ENCODE measurements at regions not wholly inside any gene's neighbourhood (a gene's known extent, or its start where the extent isn't known, plus 50 kb on each side); places are given as distances from the start of the nearest gene placed in this dataset.
A peak's percentile ranks its signal among the peaks of the same experiment; 100 is the strongest.

GRCh38 chr9:90018688-90019087 lies 413.9 kb downstream of the GADD45G start:
- Mint-ChIP-seq H3K27ac (no peak overlapping the region), H3K9me3 (no peaks in the 10 kb centered on the region), H3K36me3 (peaks cover 0 to 5% of the 10 kb centered on the region in 2 donors)
- ATAC-seq, result no peak
- DNase-seq (ENCODE audit: low spot score in 2 of 2), result no peak

GRCh38 chr9:90019626-90020025 lies 414.8 kb downstream of the GADD45G start:
- ATAC-seq (no peak), DNase-seq (ENCODE audit: low spot score in 2 of 2) (no peak)
- Mint-ChIP-seq H3K27ac (no peak overlapping the region), H3K36me3 (peaks cover 0 to 5% of the 10 kb centered on the region in 2 donors), H3K9me3 (no peaks in the 10 kb centered on the region)

GRCh38 chr9:90020276-90020871 lies 415.6 kb downstream of the GADD45G start:
- DNase-seq (ENCODE audit: low spot score in 2 of 2) (no peak), ATAC-seq (no peak)
- H3K9me3 Mint-ChIP-seq, result no peaks in the 10 kb centered on the region
- H3K27ac Mint-ChIP-seq, result no peak overlapping the region
- H3K36me3 Mint-ChIP-seq, result peaks cover 0 to 5% of the 10 kb centered on the region in 2 donors

- H3K36me3 Mint-ChIP-seq, result peaks cover 0 to 5% of the 10 kb centered on the region in 2 donors
Measured at GRCh38 chr9:90021216-90021906, 416.5 kb downstream of the GADD45G start.

GRCh38 chr9:90022474-90022873 lies 417.7 kb downstream of the GADD45G start:
- DNase-seq (ENCODE audit: low spot score in 2 of 2) (no peak), ATAC-seq (peak; percentile 31 to 61)

More at GRCh38 chr9:90021216-90021906, 416.5 kb downstream of the GADD45G start:
- H3K9me3 Mint-ChIP-seq, result no peaks in the 10 kb centered on the region
- no peak for DNase-seq (ENCODE audit: low spot score in 2 of 2)
- H3K27ac Mint-ChIP-seq, result no peak overlapping the region
- ATAC-seq, result no peak

GRCh38 chr9:90023861-90024260 lies 419.0 kb downstream of the GADD45G start:
- H3K36me3 Mint-ChIP-seq, result peaks cover 0 to 5% of the 10 kb centered on the region in 2 donors
- DNase-seq (ENCODE audit: low spot score in 2 of 2) (no peak), ATAC-seq (no peak)
- no peaks in the 10 kb centered on the region for H3K9me3 Mint-ChIP-seq
- H3K27ac Mint-ChIP-seq, result no peak overlapping the region

More at GRCh38 chr9:90022474-90022873, 417.7 kb downstream of the GADD45G start:
- Mint-ChIP-seq H3K9me3 (no peaks in the 10 kb centered on the region), H3K36me3 (peaks cover 0 to 5% of the 10 kb centered on the region in 2 donors), H3K27ac (no peak overlapping the region)

- no peak for ATAC-seq
- Mint-ChIP-seq H3K9me3 (no peaks in the 10 kb centered on the region), H3K36me3 (peaks cover 0 to 5% of the 10 kb centered on the region in 2 donors), H3K27ac (no peak overlapping the region)
- DNase-seq (ENCODE audit: low spot score in 2 of 2), result no peak
Measured at GRCh38 chr9:90024409-90024808, 419.6 kb downstream of the GADD45G start.

GRCh38 chr9:90024823-90025222 lies 420.0 kb downstream of the GADD45G start:
- H3K9me3 Mint-ChIP-seq, result no peaks in the 10 kb centered on the region
- DNase-seq (ENCODE audit: low spot score in 2 of 2), result no peak
- peaks cover 0 to 5% of the 10 kb centered on the region in 2 donors for H3K36me3 Mint-ChIP-seq
- ATAC-seq, result no peak
- no peak overlapping the region for H3K27ac Mint-ChIP-seq

- ATAC-seq (no peak), DNase-seq (ENCODE audit: low spot score in 2 of 2) (no peak)
- peaks cover 0 to 5% of the 10 kb centered on the region in 2 donors for H3K36me3 Mint-ChIP-seq
- no peaks in the 10 kb centered on the region for H3K9me3 Mint-ChIP-seq
- H3K27ac Mint-ChIP-seq, result no peak overlapping the region
Measured at GRCh38 chr9:90025816-90026215, 421.0 kb downstream of the GADD45G start.

GRCh38 chr9:90027296-90027790 lies 422.5 kb downstream of the GADD45G start:
- no peak for DNase-seq (ENCODE audit: low spot score in 2 of 2)
- Mint-ChIP-seq H3K27ac (no peak overlapping the region), H3K9me3 (no peaks in the 10 kb centered on the region)

GRCh38 chr9:90029386-90029785 lies 424.6 kb downstream of the GADD45G start:
- H3K27ac Mint-ChIP-seq, result no peak overlapping the region
- H3K9me3 Mint-ChIP-seq, result no peaks in the 10 kb centered on the region
- no peaks in the 10 kb centered on the region for H3K36me3 Mint-ChIP-seq
- DNase-seq (ENCODE audit: low spot score in 2 of 2) (no peak), ATAC-seq (no peak)

More at GRCh38 chr9:90027296-90027790, 422.5 kb downstream of the GADD45G start:
- H3K36me3 Mint-ChIP-seq, result peaks cover 0 to 5% of the 10 kb centered on the region in 2 donors
- ATAC-seq, result no peak

- DNase-seq (ENCODE audit: low spot score in 2 of 2), result no peak
Measured at GRCh38 chr9:90029996-90030395, 425.2 kb downstream of the GADD45G start.

GRCh38 chr9:90032296-90033027 lies 427.6 kb downstream of the GADD45G start:
- DNase-seq (ENCODE audit: low spot score in 2 of 2) (no peak), ATAC-seq (no peak)
- no peak overlapping the region for H3K27ac Mint-ChIP-seq
- H3K9me3 Mint-ChIP-seq, result no peaks in the 10 kb centered on the region
- H3K36me3 Mint-ChIP-seq, result no peaks in the 10 kb centered on the region

More at GRCh38 chr9:90029996-90030395, 425.2 kb downstream of the GADD45G start:
- H3K27ac Mint-ChIP-seq, result no peak overlapping the region
- no peaks in the 10 kb centered on the region for H3K36me3 Mint-ChIP-seq
- no peaks in the 10 kb centered on the region for H3K9me3 Mint-ChIP-seq
- no peak for ATAC-seq

GRCh38 chr9:90033028-90033650 lies 428.3 kb downstream of the GADD45G start:
- ATAC-seq (no peak), DNase-seq (ENCODE audit: low spot score in 2 of 2) (no peak)
- H3K27ac Mint-ChIP-seq, result no peak overlapping the region
- no peaks in the 10 kb centered on the region for H3K36me3 Mint-ChIP-seq
- H3K9me3 Mint-ChIP-seq, result no peaks in the 10 kb centered on the region

- ATAC-seq (no peak), DNase-seq (ENCODE audit: low spot score in 2 of 2) (no peak)
Measured at GRCh38 chr9:90034071-90034470, 429.3 kb downstream of the GADD45G start.

GRCh38 chr9:90035471-90035870 lies 430.7 kb downstream of the GADD45G start:
- ATAC-seq, result no peak
- H3K9me3 Mint-ChIP-seq, result no peaks in the 10 kb centered on the region
- H3K27ac Mint-ChIP-seq, result no peak overlapping the region
- DNase-seq (ENCODE audit: low spot score in 2 of 2), result no peak
- H3K36me3 Mint-ChIP-seq, result no peaks in the 10 kb centered on the region

More at GRCh38 chr9:90034071-90034470, 429.3 kb downstream of the GADD45G start:
- Mint-ChIP-seq H3K36me3 (no peaks in the 10 kb centered on the region), H3K9me3 (no peaks in the 10 kb centered on the region), H3K27ac (no peak overlapping the region)

Measured in activated naive CD4-positive, alpha-beta T cell treated with anti-CD3 and anti-CD28 coated beads, Interleukin-2, amount 50 U/mL, for 72 hours (primary cell).